ENCODE measurements at regions not wholly inside any gene's neighbourhood (a gene's known extent, or its start where the extent isn't known, plus 50 kb on each side); places are given as distances from the start of the nearest gene placed in this dataset.
A peak's percentile ranks its signal among the peaks of the same experiment; 100 is the strongest.

DNA sequence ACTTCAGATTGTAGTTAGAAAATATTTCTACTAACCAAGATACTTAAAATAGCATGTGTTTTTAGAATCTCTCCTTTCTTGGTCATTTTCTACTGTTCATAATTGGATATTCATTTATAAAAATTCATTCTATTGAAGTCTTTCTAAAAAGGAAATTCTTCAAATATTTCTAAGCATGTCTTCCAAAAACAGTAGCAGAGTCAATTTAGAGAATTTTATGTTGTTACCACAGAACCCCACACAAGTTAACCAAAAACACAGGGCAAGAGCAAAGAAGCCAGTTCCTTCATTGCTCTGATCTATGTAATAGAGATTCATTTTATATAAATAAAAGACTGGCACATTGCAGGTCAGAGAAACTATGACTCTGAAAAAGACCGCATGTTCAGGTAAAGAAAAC is 345.1 kb upstream of the PITX2 start:
- no peak for DNase-seq

DNA sequence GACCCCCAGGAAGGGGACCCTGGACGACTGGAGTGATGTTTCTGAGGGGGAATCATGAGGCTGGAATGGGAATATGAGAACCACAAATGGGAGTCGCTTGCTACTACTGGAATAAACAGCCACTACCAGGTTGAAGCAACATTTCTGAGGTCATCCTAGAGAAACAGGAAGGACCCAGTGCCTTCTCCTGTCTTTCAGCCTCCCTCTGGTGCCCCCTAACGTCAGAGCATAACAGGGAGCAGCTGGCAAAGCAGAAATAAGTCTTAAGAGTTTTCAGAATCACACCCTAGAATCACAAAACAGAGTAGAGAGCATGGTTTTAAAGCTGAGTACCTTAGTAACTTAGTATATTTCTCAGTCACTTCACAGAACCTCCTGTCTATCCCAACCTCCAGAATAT is 347.8 kb upstream of the PITX2 start:
- DNase-seq: peak; percentile 89

- DNase-seq: no peak
Measured at GRCh38 chr4:110975338-110975737, 352.5 kb upstream of the PITX2 start.

DNA sequence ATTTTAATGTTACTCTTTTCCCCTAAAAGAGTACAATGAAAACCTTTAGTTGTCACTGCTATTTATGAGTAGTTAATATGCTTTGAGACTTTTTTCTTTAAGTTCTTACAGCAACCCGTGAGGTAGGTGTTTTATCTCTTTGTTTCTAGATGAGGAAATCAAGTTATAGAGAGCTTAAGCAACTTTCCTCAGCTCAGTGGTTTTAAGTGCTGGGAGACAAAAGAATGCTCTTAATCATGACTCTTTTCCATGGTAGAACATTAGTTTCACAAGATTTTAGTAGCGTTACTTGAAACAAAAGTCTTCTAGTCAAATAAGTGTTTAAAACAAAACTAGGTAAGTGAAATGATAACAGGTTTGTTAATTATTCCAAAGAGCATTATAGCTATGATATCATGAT is 354.7 kb upstream of the PITX2 start:
- no peak for DNase-seq

GRCh38 chr4:110978761-110979160 is 355.9 kb upstream of the PITX2 start:
- no peak for DNase-seq

GRCh38 chr4:110982486-110982885 is 359.6 kb upstream of the PITX2 start:
- DNase-seq: no peak

DNA sequence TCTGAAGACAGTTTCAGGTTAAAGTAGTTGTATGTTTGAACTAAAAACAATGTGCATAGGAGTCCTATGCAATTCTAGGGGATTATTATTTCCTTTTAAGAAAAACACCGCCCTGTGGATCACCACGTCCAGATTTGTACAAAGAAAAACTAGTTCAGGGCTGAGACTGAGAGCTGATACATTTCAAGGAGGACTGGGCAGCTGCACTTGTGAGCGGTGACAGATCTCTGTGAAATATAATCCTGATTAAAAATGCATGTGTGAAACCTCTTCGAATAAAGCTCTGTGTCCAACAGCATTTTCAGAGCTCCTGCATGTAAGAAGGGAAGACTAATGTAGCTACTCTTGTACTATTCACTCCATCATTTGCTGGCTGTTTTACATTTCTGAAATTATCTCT is 365.8 kb upstream of the PITX2 start:
- no peak for DNase-seq

- no peak for DNase-seq
Measured at GRCh38 chr4:110989125-110989524, 366.2 kb upstream of the PITX2 start.

- no peak for DNase-seq
Measured at GRCh38 chr4:110994781-110995180, 371.9 kb upstream of the PITX2 start.

GRCh38 chr4:110998320-110998719 is 375.4 kb upstream of the PITX2 start:
- DNase-seq: no peak

DNA sequence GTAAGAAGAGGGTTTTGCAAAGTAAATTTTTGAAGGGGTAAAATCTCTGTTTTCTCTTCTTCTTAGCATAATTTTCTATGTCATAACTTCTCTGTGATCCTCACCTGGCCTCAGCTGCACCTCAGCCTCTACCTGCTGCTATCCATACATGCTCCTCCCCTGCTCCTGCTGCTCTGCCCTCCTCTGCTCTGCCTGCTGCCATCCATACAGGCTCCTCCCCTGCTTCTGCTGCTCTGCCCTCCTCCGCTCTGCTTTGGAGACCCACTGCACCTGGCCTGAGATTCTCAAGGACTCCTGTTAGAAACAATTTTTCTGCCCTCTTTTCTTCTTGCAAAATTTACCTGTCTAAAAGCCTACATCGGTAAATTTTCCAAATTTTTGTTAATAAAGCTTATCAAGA is 388.6 kb upstream of the PITX2 start:
- no peak for DNase-seq

- DNase-seq: no peak
Measured at GRCh38 chr4:111013846-111014245, 391.0 kb upstream of the PITX2 start.

GRCh38 chr4:111014537-111014936 is 391.7 kb upstream of the PITX2 start:
- DNase-seq: no peak

GRCh38 chr4:111016416-111016815 is 393.5 kb upstream of the PITX2 start:
- DNase-seq: no peak

DNA sequence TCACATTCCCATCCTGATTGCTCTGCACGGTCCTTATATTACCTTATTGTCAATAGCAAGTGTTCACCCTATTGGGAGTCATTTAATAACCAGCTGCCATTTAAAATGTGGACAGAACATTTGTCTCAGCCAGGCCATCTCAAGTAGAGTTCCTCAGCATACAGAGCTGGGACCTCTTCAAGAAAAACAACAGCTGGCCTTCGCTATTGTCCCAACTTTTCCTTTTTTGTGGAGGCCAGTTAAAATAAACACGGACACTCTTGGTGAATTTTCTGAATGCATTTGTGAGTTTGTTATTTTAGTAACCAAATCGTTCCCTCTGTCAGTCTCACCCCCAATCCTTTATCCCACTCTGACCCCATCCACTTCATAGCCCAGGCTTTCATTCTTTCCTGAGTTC is 395.3 kb upstream of the PITX2 start:
- no peak for DNase-seq

DNA sequence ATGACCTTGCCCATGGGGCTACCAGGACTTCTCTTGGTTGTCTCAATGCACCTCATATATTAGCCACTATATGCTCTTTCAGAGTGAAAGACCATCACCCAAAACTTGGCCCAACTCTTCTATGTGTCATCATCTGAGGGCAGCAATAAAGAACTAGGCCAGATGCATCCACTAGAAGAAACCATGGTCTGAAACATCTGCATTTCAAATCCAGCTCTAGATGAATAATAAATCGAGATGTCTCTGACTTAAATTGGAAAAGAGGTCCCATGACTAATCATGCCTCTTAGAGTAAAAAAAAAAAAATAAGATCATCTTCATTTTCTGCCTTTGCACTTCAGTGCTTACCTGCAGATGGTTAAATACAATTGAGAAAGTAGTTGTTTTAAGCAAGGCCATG is 397.6 kb upstream of the PITX2 start:
- DNase-seq: no peak

GRCh38 chr4:111020961-111021360 is 398.1 kb upstream of the PITX2 start:
- peak; percentile 31 for DNase-seq

- DNase-seq: no peak
Measured at GRCh38 chr4:111022758-111023157, 399.9 kb upstream of the PITX2 start.

DNA sequence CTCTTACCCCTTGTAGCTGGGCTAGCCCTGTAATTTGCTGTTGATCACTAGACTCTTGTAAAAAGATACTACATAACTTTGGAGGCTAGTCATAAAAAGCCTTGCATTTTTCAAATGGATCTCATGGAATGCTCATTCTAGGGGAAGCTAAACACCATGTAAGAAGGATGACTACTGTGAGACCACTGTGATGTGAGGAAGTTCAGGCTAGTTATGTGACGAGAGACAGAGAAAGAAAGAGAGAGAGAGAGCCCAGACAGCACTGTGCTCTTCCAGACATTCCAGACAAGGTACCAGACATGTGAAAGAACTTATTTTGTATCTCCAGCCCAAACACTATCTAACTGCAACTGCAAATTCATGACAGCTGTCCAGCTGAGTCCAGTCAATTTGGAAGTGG is 404.6 kb upstream of the PITX2 start:
- no peak for DNase-seq

DNA sequence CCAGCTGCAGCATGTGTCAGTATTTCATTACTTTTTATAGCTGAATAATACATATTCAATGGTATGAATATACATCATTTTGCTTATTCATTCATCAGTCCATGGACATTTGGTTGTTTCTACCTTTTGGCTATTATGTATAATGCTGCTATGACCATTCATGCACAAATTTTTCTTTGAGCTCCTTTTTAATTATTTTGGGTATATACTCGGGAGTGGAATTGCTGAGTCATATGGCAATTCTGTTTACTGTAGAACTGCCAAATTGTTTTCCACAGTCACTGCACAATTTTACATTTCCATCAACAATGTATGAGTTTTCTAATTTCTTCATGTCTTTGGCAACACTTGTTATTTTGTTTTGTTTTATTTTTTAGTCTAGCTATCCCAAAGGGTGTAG is 405.9 kb upstream of the PITX2 start:
- DNase-seq: no peak

GRCh38 chr4:111031001-111031579 is 408.2 kb upstream of the PITX2 start:
- DNase-seq: no peak

DNA sequence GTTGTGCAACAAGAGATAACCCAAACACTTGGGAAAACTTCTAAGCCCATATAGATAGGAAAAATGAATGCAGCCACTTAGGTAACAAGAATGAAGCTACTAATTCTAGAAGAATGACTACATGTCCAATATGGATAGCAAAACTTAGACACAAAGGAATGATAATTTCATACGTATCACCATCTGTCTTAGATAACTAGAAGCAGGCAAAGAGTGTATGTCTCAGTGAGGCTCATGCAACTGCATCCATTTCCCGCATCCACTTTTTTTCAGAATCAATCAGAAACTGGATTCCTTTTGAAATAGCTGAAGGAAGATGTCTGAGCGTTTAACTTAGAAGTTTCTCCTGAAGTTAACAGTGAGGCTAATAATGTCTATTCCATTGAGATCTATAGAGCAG is 408.7 kb upstream of the PITX2 start:
- no peak for DNase-seq

GRCh38 chr4:111037591-111038360 is 414.9 kb upstream of the PITX2 start:
- peak; percentile 54 for DNase-seq

DNA sequence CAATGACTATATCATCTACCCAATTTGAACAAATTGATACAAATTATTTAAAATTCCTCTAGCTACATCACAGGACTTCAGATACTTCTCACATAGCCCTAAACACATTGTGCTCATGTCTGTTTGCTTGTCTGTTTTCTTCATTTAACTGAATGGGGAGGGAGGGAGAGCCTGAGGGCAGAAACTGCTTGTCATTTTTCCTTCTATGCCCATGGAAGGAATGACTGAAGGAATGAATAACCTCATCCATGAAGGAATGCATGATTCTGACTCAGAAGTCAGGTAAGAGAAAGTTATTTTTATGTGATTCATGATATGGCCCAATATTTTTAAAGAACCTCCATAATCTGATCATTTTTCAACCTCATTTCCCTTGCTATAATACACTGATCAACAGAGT is 418.0 kb upstream of the PITX2 start:
- DNase-seq: no peak

DNA sequence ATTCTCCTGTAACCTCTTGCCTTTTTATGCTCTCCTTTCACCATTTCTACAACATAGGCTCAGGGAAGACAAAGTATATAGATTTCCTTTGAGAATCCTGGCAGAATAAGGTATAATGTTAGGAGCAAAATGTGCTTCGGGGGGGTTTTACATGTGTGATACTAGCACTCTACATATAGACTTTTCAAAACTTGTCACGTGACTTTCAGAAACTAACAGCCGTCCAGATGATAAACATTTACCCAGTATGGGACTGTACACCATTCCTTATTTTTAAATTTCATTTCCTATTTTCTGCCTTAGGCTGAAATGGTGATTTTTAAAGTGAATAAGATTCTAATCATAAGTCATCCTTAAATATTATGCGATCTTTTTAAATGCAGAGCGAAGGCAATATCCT is 420.4 kb upstream of the PITX2 start:
- DNase-seq: no peak

All from DMS53 (cell line).